Endodermal cell (in vitro differentiated cells): ENCODE measurements at regions not wholly inside any gene's neighbourhood (a gene's known extent, or its start where the extent isn't known, plus 50 kb on each side); places are given as distances from the start of the nearest gene placed in this dataset.
A peak's percentile ranks its signal among the peaks of the same experiment; 100 is the strongest.

Experiments
- DNase-seq: peaks from one replicate; pipeline ENCODE4 v3.0.0-alpha.2; 2017
- H3K27ac ChIP-seq: 2 replicates; pipeline ENCODE4 v1.5.1; 2013; ENCODE audit warnings: mild to moderate bottlenecking, low read depth, low read length, moderate library complexity
- H3K27me3 ChIP-seq: 2 replicates; pipeline ENCODE4 v1.6.1; 2013; ENCODE audit warnings: mild to moderate bottlenecking, low read length, moderate library complexity; ENCODE audit not compliant: insufficient read depth, control insufficient read depth, poor library complexity, severe bottlenecking
- H3K36me3 ChIP-seq: 2 replicates; pipeline ENCODE4 v1.7.0; 2013; ENCODE audit warnings: mild to moderate bottlenecking, low read length, moderate library complexity; ENCODE audit not compliant: control insufficient read depth, insufficient read depth
- H3K4me1 ChIP-seq: one replicate; pipeline ENCODE4 v1.7.0; 2013; ENCODE audit warnings: low read length; ENCODE audit not compliant: control insufficient read depth, insufficient read depth
- H3K4me3 ChIP-seq: 2 replicates; pipeline ENCODE4 v1.5.1; 2013; ENCODE audit warnings: mild to moderate bottlenecking, low read length, moderate library complexity
- H3K9ac ChIP-seq: 2 replicates; pipeline ENCODE4 v1.6.1; 2013; ENCODE audit warnings: mild to moderate bottlenecking, low read length, moderate library complexity; ENCODE audit not compliant: poor library complexity, severe bottlenecking; ENCODE audit errors: extremely low read depth
- H3K9me3 ChIP-seq: 2 replicates; pipeline ENCODE4 v1.6.1; 2013; ENCODE audit warnings: mild to moderate bottlenecking, low read length, moderate library complexity; ENCODE audit not compliant: control insufficient read depth
- H3K27ac Mint-ChIP-seq: 2 replicates; pipeline ENCODE4 v1.8.0; 2020; ENCODE audit warnings: mixed read lengths
- H3K27me3 Mint-ChIP-seq: 2 replicates; pipeline ENCODE4 v1.8.0; 2021; ENCODE audit warnings: mild to moderate bottlenecking, mixed read lengths; ENCODE audit not compliant: insufficient read depth
- H3K36me3 Mint-ChIP-seq: 2 replicates; pipeline ENCODE4 v1.8.0; 2020; ENCODE audit warnings: low read depth, mixed read lengths
- H3K4me1 Mint-ChIP-seq: 2 replicates; pipeline ENCODE4 v1.8.0; 2020; ENCODE audit warnings: mixed read lengths
- H3K4me3 Mint-ChIP-seq: 2 replicates; pipeline ENCODE4 v1.8.0; 2020; ENCODE audit warnings: mild to moderate bottlenecking, moderate library complexity, mixed read lengths
- H3K9me3 Mint-ChIP-seq: 2 replicates; pipeline ENCODE4 v1.8.0; 2020; ENCODE audit warnings: mild to moderate bottlenecking, mixed read lengths
- WGBS, 2 experiments: methylation state at CpG; one replicate each; pipeline versions ENCODE4 v1.1.5 to v1.1.7; 2013; ENCODE audit warnings: missing lambda C conversion rate in 2 of 2, mixed read lengths in 1 of 2; ENCODE audit not compliant: insufficient coverage in 1 of 2, insufficient read length in 1 of 2; 5-methylcytosine and 5-hydroxymethylcytosine counted together
- TF ChIP-seq, protein P1 (sequence below): fragments of 200-600 bp; sonication (generic); conservative IDR thresholded peaks from 2 replicates; pipeline ENCODE4 v1.5.0; 2021; ENCODE audit warnings: antibody characterized with exemption, mild to moderate bottlenecking

DNA sequence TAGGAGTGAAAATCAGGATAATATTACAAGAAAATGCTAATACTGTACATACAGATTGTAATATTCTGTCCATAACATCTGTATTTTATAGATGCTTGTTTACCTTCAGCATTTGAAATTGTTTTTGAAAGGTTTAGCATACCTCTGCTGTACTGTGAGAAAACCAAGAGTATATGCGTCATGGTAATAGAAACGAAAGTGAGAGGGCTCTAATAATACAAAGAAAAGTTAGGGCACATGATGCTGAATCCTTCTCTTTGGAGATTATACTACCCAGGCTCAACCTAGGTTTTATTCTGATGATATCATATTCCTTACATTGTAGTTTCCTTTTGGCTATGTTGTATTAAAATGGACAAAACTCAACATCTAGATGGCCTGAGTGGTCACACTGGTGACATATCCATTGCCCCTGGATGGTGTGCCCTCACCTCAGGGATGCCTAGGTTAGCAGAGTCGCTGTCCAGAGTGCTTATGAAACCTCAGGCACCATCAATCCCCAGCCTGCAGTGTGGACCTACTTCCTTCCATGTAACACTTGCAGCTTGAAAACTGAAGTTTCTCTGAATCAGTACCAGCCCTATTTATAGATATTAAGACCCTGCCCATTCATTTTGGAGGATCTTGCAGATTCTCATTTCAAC is 253.7 kb downstream of the KCTD12 start:
- H3K9me3 Mint-ChIP-seq, result peaks cover 5% of the 10 kb centered on the region
- H3K27ac ChIP-seq, result no peak overlapping the region
- H3K27me3 Mint-ChIP-seq, result no peaks in the 10 kb centered on the region
- H3K9me3 ChIP-seq, result no peaks in the 10 kb centered on the region
- H3K4me1 ChIP-seq, result no peaks in the 10 kb centered on the region
- no peaks in the 10 kb centered on the region for H3K27me3 ChIP-seq
- no peak overlapping the region for H3K27ac Mint-ChIP-seq
- no peaks in the 10 kb centered on the region for H3K4me1 Mint-ChIP-seq
- no peak overlapping the region for H3K4me3 ChIP-seq
- TF ChIP-seq, protein P1, sequence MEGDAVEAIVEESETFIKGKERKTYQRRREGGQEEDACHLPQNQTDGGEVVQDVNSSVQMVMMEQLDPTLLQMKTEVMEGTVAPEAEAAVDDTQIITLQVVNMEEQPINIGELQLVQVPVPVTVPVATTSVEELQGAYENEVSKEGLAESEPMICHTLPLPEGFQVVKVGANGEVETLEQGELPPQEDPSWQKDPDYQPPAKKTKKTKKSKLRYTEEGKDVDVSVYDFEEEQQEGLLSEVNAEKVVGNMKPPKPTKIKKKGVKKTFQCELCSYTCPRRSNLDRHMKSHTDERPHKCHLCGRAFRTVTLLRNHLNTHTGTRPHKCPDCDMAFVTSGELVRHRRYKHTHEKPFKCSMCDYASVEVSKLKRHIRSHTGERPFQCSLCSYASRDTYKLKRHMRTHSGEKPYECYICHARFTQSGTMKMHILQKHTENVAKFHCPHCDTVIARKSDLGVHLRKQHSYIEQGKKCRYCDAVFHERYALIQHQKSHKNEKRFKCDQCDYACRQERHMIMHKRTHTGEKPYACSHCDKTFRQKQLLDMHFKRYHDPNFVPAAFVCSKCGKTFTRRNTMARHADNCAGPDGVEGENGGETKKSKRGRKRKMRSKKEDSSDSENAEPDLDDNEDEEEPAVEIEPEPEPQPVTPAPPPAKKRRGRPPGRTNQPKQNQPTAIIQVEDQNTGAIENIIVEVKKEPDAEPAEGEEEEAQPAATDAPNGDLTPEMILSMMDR, result no peak
- H3K36me3 Mint-ChIP-seq, result no peaks in the 10 kb centered on the region
- no peaks in the 10 kb centered on the region for H3K36me3 ChIP-seq
- H3K4me3 Mint-ChIP-seq, result no peak overlapping the region
- no peak overlapping the region for H3K9ac ChIP-seq
- 78 to 89% methylated on average over 2 to 3 of the region's 3 CpGs for WGBS, 2 experiments
- peak; percentile 77 for DNase-seq

DNA sequence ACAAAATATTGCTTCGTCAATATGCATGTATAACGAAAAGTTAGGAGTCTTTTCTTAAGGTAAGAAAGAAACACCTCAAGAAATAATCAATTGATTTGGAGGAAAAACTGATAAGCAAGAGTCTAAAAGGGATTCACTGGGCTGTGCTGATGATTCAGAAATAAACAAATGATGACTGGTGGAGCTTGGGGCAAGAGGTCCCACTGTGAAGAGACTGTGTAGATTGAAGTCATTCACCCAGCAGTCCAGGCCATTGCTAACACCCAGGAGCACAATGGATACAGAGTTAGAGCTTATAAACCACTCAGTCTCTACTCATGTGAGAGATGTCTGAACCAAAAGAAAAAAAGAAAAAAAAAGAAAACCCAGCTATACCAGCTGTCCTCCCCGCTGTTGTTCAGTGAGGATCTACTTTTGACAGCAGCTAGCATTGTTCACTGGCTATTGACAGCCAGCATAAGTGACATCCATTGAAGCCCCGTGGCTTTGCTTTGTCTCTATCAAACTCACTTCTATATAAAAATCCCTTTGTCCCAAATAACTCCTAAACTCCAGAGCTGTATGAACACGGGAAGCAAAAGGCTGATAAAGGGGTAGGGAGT is 255.5 kb downstream of the KCTD12 start:
- Histone ChIP-seq H3K9ac (no peak overlapping the region), H3K4me1 (no peaks in the 10 kb centered on the region), H3K27me3 (no peaks in the 10 kb centered on the region), H3K36me3 (no peaks in the 10 kb centered on the region), H3K4me3 (no peak overlapping the region), H3K9me3 (no peaks in the 10 kb centered on the region), H3K27ac (peak overlapping the region; percentile 51)
- peaks cover 3% of the 10 kb centered on the region for H3K27me3 Mint-ChIP-seq
- H3K36me3 Mint-ChIP-seq, result no peaks in the 10 kb centered on the region
- 78 to 82% methylated on average over 2 to 5 of the region's 5 CpGs for WGBS, 2 experiments
- H3K4me1 Mint-ChIP-seq, result no peaks in the 10 kb centered on the region
- H3K27ac Mint-ChIP-seq, result no peak overlapping the region
- peaks cover 5% of the 10 kb centered on the region for H3K9me3 Mint-ChIP-seq
- no peak overlapping the region for H3K4me3 Mint-ChIP-seq
- no peak for DNase-seq
- TF ChIP-seq, protein P1, result no peak

DNA sequence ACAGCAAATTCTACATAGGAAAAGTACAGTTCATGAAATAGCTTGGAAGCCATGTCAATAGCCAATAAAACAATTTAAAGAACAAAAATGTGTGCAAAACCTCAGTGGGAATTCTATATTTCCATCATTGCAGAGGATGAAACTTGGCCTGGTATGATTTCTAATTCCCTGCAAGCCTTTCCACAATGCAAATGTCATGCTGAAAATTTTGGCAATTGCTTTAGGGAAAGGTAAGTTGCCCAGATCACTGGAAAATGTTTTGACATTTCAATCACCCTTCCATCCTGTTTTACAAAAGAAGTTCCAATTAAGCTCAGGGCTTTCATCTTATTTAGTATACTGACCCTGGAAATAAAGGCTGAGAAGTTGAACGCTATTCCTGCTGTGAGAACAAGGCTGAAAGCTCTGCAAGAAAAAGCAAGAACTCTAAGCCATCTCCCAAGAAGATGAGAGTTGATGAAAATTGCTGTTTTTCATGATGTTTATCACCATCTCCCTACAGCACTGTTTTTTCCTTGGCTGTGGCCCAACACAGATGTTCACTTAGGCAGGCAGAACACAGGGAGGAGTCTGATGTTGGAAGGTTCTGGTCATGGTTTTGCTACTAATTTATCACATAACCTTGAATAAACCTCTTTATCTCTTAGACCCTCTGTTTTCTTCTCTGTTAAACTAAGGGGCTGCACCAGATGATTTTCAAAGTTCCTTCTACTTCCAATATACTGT is 263.7 kb downstream of the KCTD12 start:
- Mint-ChIP-seq H3K4me1 (no peaks in the 10 kb centered on the region), H3K9me3 (peaks cover 5% of the 10 kb centered on the region), H3K4me3 (no peak overlapping the region), H3K36me3 (no peaks in the 10 kb centered on the region), H3K27me3 (peaks cover 8% of the 10 kb centered on the region), H3K27ac (no peak overlapping the region)
- Histone ChIP-seq H3K9me3 (no peaks in the 10 kb centered on the region), H3K4me1 (no peaks in the 10 kb centered on the region), H3K4me3 (no peak overlapping the region), H3K27ac (no peak overlapping the region), H3K36me3 (no peaks in the 10 kb centered on the region), H3K9ac (no peak overlapping the region), H3K27me3 (no peaks in the 10 kb centered on the region)
- TF ChIP-seq, protein P1, result no peak
- 60 to 63% methylated on average over 1 of the region's 1 CpG for WGBS, 2 experiments
- no peak for DNase-seq
